Endothelial cell of umbilical vein (primary cell): ENCODE measurements at regions not wholly inside any gene's neighbourhood (a gene's known extent, or its start where the extent isn't known, plus 50 kb on each side); places are given as distances from the start of the nearest gene placed in this dataset.

Source experiments
- EZH2 ChIP-seq: IDR thresholded peaks from 2 replicates; pipeline ENCODE4 v1.6.1; 2012; ENCODE audit warnings: borderline replicate concordance, low read depth, mild to moderate bottlenecking, moderate library complexity, low read length, inconsistent platforms; ENCODE audit not compliant: severe bottlenecking
- GATA2 ChIP-seq: IDR thresholded peaks from 2 replicates; pipeline ENCODE4 v1.7.0; 2011; ENCODE audit warnings: low read depth, mild to moderate bottlenecking, moderate library complexity, mixed read lengths, low read length; ENCODE audit not compliant: insufficient read length, insufficient read depth
- POLR2A ChIP-seq: IDR thresholded peaks from 2 replicates; pipeline ENCODE4 v1.6.1; 2012; ENCODE audit warnings: low read depth, mild to moderate bottlenecking, control low read depth, low read length
- POLR2AphosphoS5 ChIP-seq: IDR thresholded peaks from 2 replicates; pipeline ENCODE4 v1.6.1; 2012; ENCODE audit warnings: low read depth, mild to moderate bottlenecking, control low read depth, low read length, moderate library complexity; ENCODE audit not compliant: insufficient read depth
- TF ChIP-seq, protein P1 (sequence below), 2 donors: IDR thresholded peaks; 1 replicate in 1 of 2; 2 replicates in 1 of 2; pipeline ENCODE4 v1.5.1; 2011; ENCODE audit warnings: low read length in 2 of 2, mild to moderate bottlenecking in 2 of 2, moderate library complexity in 2 of 2, control low read depth in 1 of 2, inconsistent platforms in 1 of 2, low read depth in 1 of 2; ENCODE audit not compliant: insufficient read depth in 1 of 2; ENCODE audit errors: extremely low read depth in 1 of 2

DNA sequence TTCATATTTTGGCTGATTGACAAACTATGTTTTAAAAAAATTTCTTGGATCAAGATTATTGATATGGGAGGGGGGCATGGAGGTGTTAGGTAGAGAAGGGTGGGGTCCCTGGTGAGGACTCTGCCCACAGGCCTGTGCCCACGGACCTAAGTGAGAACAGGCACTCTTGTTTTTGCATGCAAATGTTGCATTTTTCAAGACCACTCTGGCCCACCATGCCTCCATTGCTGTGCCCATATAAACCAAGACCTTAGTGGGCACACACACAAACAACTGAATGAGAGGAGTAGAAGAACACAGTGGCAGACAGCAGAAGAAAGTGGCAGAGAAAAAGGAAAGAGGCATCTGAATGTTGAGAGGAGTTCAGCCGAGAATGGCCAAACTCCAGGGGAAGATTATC lies 69.6 kb upstream of the ZNF98 start:
- TF ChIP-seq GATA2 (no peak), EZH2 (no peak), POLR2AphosphoS5 (no peak), POLR2A (no peak)
- TF ChIP-seq, protein P1, sequence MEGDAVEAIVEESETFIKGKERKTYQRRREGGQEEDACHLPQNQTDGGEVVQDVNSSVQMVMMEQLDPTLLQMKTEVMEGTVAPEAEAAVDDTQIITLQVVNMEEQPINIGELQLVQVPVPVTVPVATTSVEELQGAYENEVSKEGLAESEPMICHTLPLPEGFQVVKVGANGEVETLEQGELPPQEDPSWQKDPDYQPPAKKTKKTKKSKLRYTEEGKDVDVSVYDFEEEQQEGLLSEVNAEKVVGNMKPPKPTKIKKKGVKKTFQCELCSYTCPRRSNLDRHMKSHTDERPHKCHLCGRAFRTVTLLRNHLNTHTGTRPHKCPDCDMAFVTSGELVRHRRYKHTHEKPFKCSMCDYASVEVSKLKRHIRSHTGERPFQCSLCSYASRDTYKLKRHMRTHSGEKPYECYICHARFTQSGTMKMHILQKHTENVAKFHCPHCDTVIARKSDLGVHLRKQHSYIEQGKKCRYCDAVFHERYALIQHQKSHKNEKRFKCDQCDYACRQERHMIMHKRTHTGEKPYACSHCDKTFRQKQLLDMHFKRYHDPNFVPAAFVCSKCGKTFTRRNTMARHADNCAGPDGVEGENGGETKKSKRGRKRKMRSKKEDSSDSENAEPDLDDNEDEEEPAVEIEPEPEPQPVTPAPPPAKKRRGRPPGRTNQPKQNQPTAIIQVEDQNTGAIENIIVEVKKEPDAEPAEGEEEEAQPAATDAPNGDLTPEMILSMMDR (IDR thresholded peaks at IDR 0.05; ENCODE audit: extremely low read depth in 1 of 2, insufficient read depth in 1 of 2, low read depth in 1 of 2, low read length in 2 of 2) = no peak
